ENCODE measurements at regions not wholly inside any gene's neighbourhood (a gene's known extent, or its start where the extent isn't known, plus 50 kb on each side); places are given as distances from the start of the nearest gene placed in this dataset.

GRCh38 chr17:28253663-28254062, 65.3 kb upstream of the TMEM97 start:
- TF ChIP-seq CTCF (IDR thresholded peaks at IDR 0.05) (no peak), EZH2phosphoT487 (IDR thresholded peaks at IDR 0.05) (no peak), EZH2 (IDR thresholded peaks at IDR 0.05) (no peak)

Data from neural progenitor cell (in vitro differentiated cells).